Right lobe of liver (tissue), 4 donors: ENCODE measurements at regions not wholly inside any gene's neighbourhood (a gene's known extent, or its start where the extent isn't known, plus 50 kb on each side); places are given as distances from the start of the nearest gene placed in this dataset.

Experiments
- CTCF ChIP-seq, 4 donors: fragments of 200-600 bp in 3 of 4; fragments of 450-650 bp in 1 of 4; IDR thresholded peaks; one replicate each; pipeline versions ENCODE4 v1.5.1 to v1.8.0; 2016 to 2022; ENCODE audit warnings: antibody characterized with exemption in 4 of 4, mild to moderate bottlenecking in 2 of 4
- POLR2A ChIP-seq: fragments of 450-650 bp; IDR thresholded peaks from one replicate; pipeline ENCODE4 v1.6.1; 2017; ENCODE audit warnings: antibody characterized with exemption, mild to moderate bottlenecking
- donor health status: DM: no; HTN: no; CAD: no.
- donor health status: DM: no; HTN: no; CAD: no.
- donor health status: DM: no; HTN: yes; CAD: no.

- no peak for TF ChIP-seq CTCF (IDR thresholded peaks at IDR 0.05)
- TF ChIP-seq POLR2A = no peak
Observed at GRCh38 chr10:46234026-46234425, 52.8 kb upstream of the ANTXRL start.
